NCI-H82 treated with DMSO at 0.1 percent for 48 hours (cell line): ENCODE measurements at regions not wholly inside any gene's neighbourhood (a gene's known extent, or its start where the extent isn't known, plus 50 kb on each side); places are given as distances from the start of the nearest gene placed in this dataset.
A peak's percentile ranks its signal among the peaks of the same experiment; 100 is the strongest.

Experiments used
- DNase-seq: peaks from one replicate; lab custom pipeline; 2025; ENCODE audit not compliant: unreplicated experiment; lab: John Stamatoyannopoulos, UW

DNA sequence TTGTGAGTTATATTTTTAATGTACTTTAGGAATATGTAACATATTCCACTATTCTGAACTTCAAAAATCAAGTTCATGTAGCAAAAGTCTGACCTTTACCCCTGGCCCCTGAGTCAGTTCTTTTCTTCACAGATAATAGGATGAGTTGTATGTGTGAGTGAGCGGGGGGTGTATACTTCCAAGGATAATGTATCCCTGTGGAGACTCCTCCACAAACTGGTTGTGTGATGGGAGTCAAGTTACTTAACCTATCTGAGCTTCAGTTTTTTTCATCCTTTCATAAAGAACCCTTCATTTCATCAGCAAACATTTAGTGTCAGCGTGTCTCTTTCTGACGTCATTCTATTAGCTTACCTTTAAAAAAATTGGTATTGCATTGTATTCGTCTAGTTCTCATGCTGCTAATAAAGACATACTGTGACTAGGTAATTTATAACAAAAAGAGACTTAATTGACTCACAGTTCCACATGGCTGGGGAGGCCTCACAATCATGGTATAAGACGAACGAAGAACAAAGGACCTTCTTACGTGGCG is 288.1 kb upstream of the GPC6 start:
- no peak for DNase-seq

DNA sequence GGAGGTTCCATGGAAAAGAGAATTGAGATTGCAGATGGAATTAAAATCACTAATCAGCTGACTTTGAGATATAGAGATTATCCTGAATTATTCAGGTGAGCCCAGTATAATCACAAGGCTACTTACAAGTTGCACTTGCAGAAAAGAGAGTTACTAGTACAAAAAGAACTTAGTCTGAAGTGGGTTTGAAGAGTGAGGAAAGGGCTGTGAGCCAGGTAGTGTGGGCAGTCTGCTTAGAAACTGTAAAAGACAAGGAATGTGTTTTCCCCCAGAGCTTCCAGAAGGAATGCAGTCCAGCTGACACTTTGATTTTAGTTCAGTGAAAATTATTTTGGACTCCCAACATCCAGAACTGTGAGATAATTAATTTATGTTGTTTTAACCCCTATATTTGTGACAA is 285.4 kb upstream of the GPC6 start:
- DNase-seq: no peak

DNA sequence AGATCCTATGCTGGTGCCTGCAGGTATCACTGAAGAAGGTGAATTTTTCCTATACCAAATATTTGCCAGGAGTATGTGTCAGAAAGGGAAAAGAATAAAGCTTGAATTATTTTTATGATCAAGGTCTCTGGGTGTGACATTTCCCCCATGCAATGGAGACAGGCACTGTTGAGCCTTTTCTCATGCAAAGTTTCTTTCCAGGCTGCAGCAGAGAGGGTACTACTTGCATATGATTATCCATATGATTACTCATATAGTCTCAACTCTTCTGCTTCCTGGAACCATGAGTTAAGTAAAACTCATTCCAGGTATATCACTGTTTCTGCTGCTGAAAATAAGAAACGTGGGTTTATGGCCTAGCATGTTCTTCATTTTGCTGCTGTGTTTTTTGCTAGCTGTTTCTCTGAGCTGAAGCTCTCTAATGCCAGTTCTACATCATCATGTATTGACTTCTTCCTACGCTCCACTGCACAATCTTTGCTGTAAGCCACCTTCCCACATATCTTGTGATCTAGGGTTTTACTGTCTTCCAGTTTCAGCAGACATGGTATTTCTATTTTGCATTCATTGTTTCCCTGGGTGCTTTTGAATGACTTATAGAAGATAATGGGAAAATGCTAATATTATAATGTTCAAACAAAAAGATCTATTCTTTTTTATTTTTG is 278.7 kb upstream of the GPC6 start:
- no peak for DNase-seq

DNA sequence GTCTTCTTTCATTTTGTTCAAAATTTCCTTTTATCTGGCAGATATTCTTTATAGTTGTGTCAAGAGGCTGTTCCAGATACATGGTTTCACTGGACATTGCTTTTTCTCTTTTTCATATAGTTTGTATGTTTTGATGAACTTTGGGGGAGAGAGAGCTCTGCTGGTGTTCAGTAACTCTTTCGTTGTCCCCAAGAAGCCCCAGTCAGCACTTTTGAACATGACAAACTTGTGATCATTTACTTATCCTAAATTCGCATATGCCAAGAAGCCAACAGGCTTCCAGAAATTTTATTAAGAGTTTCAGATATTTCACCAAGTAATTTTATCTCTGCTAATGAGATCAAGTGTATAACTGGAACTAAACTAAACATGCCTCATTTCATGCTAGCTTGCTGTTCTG is 275.8 kb upstream of the GPC6 start:
- DNase-seq: no peak

DNA sequence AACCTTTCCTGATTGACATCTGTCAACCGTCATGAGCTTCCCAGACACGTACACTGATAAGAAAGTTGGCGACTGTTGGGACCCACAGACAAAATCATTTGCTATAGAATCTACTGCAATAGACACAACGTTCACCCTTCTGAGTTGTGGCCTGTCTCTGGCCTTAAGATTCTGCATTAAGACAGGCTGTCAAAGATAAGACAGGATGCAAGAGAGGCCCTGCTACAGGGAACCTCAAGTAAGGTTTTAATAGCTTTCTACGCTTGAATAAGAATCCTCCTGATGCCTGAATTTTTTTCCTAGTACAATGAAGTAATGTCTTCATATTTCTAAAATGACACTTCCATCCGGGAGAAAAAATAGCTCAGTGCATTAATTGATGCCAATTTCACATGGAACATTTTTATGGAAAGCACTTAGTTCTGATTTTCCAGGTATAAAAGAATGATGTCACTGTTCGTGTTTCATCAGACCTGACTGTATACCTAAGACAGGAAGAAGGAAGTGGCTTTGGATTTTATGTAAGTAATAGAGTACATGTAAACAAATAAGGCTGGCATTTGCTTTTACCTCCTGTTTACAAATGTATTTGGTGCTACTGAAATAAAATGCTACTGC is 275.2 kb upstream of the GPC6 start:
- no peak for DNase-seq

DNA sequence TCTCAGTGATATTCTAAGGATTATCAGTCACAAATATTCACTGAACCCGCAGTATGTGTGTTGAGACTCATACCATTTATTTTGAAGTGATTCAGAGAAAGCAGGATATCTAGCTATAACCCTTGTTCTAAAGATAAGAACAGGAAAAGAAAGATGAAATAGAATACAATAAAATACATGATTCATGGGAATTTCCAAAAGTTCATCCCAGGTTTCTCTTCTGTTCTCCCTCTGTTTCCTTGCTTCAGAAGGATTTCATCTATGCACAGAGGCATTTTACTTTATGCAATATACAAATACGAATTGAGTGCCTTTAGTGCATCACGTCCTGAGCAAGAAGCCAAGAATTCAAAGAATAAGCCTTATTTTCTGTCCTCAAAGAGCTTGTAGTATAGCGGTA is 274.4 kb upstream of the GPC6 start:
- no peak for DNase-seq

DNA sequence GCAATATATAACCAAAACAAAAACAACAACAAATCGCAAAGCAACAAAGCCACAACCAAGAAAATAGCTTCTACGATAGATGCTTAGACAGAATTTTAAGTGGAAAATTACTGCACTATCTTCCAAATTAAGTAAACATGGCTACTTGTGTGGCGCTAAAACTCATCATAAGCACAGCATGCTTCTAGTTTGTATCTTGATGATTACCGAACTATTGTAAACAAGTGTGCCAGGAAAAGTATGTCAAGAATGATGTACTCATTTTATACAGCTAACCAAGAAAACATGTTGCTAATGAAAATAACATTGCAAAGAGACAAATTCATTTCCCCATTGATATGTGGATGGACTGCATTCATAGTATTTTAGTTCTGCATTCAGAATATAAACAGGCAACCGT is 271.9 kb upstream of the GPC6 start:
- DNase-seq: no peak

DNA sequence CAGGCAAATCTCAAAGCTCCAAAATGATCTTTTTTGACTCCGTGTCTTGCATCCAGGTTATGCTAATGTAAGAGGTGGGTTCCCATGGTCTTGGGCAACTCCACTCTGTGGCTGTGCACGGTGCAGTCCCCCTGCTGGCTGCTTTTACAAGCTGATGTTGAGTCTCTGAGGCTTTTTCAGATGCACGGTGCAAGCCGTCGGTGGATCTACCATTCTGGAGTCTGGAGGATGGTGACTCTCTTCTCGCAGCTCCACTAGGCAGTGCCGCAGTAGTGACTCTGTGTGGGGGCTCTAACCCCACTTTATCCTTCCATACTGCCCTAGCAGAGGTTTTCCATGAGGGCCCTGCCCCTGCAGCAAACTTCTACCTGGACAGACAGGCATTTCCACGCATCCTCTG is 266.8 kb upstream of the GPC6 start:
- DNase-seq: no peak

DNA sequence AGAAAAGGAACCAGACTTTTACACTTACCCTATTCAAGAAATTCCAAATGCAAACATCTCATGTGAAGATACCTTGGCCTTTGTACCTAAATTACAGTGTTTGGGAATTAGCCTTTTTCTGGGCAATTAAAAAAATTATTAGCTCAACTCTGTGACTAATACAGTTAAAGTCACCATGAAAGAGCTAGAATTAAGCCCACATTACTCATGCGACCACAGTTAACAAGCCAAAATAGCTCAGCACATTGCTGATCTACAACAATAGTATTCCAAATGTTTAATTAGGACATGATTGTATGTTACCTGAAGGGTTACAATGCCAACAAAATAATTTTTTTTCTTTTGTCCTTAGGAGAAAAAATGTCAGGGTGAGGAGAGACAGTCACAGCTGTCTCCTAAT is 263.6 kb upstream of the GPC6 start:
- no peak for DNase-seq

DNA sequence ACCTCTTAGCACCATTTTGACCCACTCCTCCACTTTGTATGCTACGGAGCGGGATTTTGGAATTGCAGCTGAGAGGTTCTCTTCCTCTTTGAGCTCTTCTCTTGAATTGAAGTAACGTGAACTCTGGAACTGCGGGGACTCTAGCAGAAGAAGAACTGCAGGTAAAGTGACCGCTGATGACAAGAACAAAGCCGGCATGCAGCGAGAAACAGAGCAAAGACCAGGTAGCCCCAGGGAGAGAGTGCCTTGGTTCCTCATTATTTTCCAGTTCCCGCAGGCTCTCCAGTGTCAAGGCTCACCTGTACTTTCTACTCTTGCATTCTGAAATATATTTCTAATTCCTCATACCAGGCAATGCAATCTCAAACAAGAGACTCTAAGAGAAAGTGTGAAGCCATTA is 260.3 kb upstream of the GPC6 start:
- DNase-seq: no peak

DNA sequence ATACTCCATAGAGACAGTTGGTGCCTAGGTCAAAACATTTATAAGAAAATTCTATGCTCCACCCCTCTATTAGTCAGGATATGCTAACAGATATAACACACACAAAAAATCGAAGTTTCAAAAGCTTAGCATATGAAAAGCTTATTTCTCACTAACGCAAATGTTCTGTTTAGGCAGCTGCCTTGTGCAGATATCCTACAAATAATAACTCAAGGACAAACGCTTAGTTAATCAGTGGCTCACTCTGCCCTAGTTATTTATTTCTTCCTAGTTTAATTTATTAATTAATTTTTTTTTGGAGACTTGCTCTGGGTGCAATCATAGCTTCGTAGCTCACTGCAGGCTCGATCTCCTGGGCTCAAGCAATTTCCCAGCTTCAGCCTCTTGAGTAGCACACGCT is 259.7 kb upstream of the GPC6 start:
- no peak for DNase-seq

DNA sequence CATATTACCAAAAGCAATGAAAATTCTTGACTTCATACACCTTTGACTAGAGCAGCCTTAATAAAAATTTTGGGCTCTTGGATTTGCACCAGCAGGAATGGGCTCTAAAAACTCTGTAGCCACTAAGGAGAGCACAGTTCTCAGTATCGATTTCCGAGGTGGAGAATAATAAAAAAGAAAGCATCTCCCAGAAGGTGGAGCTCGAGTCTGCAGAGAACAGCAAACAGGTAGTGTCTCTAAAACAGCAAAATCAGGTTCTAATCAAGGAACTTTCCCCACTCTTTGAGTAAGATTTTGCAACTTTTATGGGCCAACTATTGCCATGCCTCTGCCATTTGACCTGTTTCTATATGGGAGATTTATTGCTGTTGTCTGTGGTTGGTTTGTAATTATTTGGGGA is 258.7 kb upstream of the GPC6 start:
- DNase-seq: no peak

DNA sequence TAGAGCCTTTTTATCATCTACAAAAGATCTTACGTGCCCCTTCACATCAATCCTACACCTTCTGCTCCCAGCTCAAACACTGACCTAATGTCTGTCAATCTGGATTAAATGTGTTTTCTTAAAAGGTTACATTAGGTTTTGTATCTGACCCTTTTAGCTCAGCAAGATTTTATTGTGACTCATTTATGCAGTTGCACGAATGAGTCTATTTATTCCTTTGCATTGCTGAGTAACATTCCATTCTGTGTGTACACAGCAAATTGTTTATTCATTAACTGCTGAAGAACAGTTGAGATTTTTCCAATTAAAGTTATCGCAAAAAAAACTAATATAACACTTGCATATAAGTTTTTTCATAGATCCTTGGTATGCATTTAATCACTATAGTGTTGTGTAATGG is 253.9 kb upstream of the GPC6 start:
- peak; percentile 13 for DNase-seq

DNA sequence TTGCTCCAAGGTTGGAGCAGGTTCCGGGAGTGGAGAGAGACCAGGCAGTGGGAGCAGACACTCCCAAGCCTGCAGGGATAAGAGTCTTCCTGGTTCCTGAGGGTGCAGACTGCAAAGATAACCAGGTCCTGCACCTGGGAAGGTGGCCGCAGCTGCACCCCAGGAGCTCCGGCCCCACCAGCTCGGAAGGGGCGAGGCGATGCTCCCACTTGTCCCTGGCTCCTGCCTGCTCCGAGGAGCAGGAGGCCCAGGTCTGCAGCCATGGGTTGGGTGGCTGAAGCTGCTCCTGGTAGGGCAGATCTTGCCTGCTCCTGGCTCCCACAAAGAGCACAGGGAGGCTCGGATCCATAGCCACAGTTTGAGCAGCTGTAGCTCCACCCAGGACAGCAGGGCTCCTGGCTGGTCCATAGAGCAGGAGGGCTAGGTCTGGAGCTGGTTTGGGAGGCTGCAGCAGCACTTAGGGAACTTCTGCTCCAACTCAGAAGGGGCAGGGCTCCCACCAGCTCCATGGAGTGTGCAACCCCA is 251.6 kb upstream of the GPC6 start:
- no peak for DNase-seq

DNA sequence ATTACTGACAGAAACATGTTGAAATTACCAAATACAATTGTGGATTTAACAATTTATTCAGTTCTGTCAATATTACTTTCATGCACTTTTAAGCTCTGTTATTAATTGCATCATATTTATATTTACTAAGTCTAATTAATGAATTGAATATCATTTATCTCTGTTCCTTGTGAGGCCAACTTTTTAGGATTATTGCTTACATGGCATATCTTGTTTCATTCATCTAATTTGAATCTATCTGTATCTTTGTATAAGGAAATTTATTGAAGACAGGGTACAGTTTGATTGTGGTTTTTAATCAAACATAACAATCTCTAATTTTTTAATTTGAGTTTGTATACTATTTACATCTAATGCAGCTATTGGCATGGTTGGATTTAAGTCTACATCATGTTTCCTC is 249.9 kb upstream of the GPC6 start:
- DNase-seq: no peak

DNA sequence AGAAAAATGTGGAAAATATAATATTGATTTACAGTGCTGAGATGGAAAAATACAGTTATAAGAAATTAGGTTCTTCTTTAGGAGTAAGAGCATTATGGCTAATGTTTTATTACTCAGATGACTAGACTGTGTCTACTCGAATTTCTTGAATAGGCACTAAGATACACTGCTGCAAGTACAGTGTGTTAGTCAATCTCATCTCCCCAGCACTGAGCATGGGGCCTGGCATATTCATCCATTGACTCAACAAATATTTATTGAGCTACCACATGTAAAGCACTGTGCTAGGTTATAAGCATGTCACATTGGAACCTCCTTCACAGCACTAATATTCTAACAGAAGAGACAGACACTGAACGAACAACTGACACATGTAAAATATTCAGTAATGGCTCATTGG is 242.5 kb upstream of the GPC6 start:
- no peak for DNase-seq

DNA sequence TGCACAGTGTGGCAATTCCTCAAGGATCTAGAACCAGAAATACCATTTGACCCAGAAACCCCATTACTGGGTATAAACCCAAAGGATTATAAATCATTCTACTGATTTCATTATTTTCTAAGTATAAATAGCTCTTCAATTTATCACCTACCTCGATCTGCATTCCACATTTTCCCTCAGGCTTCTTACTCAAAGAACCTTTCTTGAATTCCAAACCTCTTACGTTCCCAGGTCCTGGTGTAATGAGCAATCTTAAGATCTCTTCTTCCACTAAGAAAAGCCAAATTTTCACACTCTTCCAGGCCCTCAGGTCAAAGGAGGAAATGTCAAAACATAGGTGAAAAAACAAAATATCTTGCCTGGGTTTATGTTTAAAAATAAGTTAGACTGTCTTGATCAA is 237.3 kb upstream of the GPC6 start:
- no peak for DNase-seq

DNA sequence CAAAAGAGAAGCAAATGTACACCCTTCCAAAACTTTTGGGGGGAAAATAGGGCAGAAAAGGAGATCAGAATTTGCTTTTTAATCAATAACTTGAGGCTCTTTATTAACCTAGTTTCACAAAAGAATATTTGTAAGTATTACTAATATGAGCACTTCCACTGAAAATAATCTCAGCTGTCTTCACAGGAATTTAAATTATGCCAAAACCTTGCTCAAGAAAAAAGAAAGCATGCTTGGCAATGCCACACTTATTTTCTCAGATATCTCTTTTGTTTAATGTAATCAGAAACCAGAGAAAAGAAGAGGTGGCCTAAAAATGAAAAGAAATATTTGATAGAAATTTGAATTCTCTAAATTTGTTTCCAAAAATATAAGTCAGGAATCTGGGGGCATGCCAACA is 234.9 kb upstream of the GPC6 start:
- no peak for DNase-seq

DNA sequence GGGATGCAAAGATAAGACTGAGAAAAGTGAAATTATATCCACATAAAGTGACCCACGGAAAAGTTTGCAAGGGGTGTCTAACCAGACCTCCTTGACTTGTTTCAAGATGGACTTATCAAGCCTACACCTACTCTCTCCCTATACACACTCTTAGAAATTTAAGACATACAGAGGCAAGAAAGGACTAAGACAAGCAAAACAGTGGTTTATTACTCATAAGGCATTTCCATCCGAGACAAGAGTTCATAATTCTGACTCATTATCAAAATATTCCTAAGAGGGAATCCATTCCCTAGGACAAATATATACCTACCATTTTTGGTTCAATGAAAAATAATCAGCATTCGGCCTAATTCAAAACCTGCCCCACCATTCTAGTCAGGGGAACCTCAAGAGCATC is 232.6 kb upstream of the GPC6 start:
- DNase-seq: no peak

DNA sequence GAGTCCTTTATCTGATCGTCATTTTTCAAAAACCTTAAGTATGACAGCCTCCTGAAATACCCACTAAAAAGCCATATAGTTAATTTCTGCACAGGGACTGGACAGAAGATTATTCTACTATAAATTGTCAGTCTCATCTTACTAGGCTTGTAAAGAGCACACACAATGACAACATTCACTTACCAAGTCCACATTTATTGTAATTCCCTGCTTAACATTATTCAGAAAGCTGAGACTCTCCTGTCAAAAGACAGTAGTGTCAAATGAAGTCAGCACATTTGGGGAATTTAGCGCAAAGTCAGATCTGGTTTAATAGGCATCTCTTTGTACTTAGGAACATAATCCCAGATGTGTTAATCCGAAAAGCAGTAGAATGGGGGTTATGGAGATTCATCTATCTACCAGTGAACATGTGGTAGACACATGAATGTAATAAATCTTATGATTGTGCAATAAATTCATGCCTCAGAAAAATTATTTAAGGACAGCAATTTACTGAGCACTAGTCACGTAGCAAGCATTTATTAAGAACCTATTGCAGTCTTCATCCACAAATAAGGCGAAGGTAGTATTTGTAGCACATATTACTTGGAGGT is 224.6 kb upstream of the GPC6 start:
- DNase-seq: peak; percentile 5

DNA sequence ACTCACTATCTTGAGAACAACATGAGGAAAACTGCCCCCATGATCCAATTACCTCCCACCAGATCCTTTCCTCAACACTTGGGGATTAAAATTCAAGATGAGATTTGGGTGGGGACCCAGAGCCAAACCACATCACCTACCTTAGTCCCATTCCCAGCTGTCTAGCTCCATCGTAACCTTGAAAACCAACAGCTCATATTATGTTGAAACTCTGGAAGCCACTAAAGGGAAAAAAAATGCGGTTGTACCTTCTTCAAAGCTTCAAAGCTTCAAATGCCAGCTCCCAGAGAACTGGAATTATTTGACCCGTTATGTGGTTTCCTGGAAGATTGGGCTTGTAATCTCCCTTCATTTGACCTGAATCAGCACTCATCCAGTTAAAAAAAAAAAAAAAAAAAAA is 223.1 kb upstream of the GPC6 start:
- DNase-seq: no peak

DNA sequence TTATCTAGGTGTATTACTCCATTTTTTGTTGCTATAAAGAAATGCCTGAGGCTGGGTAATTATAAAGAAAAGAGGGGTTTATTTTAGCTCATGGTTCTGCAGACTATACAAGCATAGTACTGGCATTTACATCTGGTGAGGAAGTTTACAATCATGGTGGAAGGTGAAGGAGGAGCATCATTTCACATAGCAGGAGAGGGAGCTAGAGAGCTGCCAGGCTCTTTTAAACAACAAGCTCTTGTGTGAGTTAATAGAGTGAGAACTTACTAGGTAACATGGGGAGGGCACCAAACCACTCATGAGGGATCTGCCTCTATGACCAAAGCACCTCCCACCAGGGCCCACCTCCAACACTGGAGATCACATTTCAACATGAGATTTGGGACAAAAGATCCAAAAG is 221.7 kb upstream of the GPC6 start:
- DNase-seq: peak; percentile 9
